Memory B cell (primary cell): ENCODE measurements at regions not wholly inside any gene's neighbourhood (a gene's known extent, or its start where the extent isn't known, plus 50 kb on each side); places are given as distances from the start of the nearest gene placed in this dataset.

Source experiments
- ATAC-seq: fragments of 150-1000 bp; cut with Tn5 transposase; 2 replicates; pipeline ENCODE4 v1.10.0; 2021; ENCODE audit warnings: low read depth, mild to moderate bottlenecking, moderate library complexity
- DNase-seq, 2 donors: peaks; one replicate each; pipeline ENCODE4 v3.0.0; 2022; ENCODE audit warnings: low spot score in 2 of 2
- H3K27ac Mint-ChIP-seq: one replicate; pipeline ENCODE4 v1.8.0; 2022; ENCODE audit warnings: mild to moderate bottlenecking, moderate library complexity, mixed read lengths
- H3K27me3 Mint-ChIP-seq: one replicate; pipeline ENCODE4 v1.8.0; 2022; ENCODE audit warnings: mixed read lengths
- H3K36me3 Mint-ChIP-seq: one replicate; pipeline ENCODE4 v1.8.0; 2022; ENCODE audit warnings: mild to moderate bottlenecking, mixed read lengths
- H3K4me1 Mint-ChIP-seq: one replicate; pipeline ENCODE4 v1.8.0; 2022; ENCODE audit warnings: mixed read lengths
- H3K4me3 Mint-ChIP-seq: one replicate; pipeline ENCODE4 v1.8.0; 2022; ENCODE audit warnings: mild to moderate bottlenecking, moderate library complexity, mixed read lengths
- H3K9me3 Mint-ChIP-seq: one replicate; pipeline ENCODE4 v1.8.0; 2022; ENCODE audit warnings: mixed read lengths

GRCh38 chr11:88390254-88390653 lies 52.7 kb upstream of the CTSC start:
- no peaks in the 10 kb centered on the region for H3K27me3 Mint-ChIP-seq
- no peak overlapping the region for H3K4me3 Mint-ChIP-seq
- no peak overlapping the region for H3K27ac Mint-ChIP-seq
- ATAC-seq (no peak), DNase-seq (no peak)
- H3K4me1 Mint-ChIP-seq, result no peaks in the 10 kb centered on the region
- peaks cover 2% of the 10 kb centered on the region for H3K36me3 Mint-ChIP-seq
- H3K9me3 Mint-ChIP-seq, result peaks cover 6% of the 10 kb centered on the region

- no peaks in the 10 kb centered on the region for H3K27me3 Mint-ChIP-seq
- DNase-seq (no peak), ATAC-seq (no peak)
- no peak overlapping the region for H3K4me3 Mint-ChIP-seq
- H3K9me3 Mint-ChIP-seq, result peaks cover 6% of the 10 kb centered on the region
- H3K36me3 Mint-ChIP-seq, result peaks cover 2% of the 10 kb centered on the region
- H3K27ac Mint-ChIP-seq, result no peak overlapping the region
- no peaks in the 10 kb centered on the region for H3K4me1 Mint-ChIP-seq
Observed at GRCh38 chr11:88387957-88388356, 50.4 kb upstream of the CTSC start.
